HCT116 (cell line): ENCODE measurements at regions not wholly inside any gene's neighbourhood (a gene's known extent, or its start where the extent isn't known, plus 50 kb on each side); places are given as distances from the start of the nearest gene placed in this dataset.

Source experiments
- ATAC-seq: fragments of 200-7000 bp; cut with Tn5 transposase; 2 replicates; pipeline ENCODE4 v1.9.1; 2020; ENCODE audit warnings: mild to moderate bottlenecking, moderate library complexity
- BruUV-seq: library from RNA; stranded (reverse); fragments of 400-500 nt; replicated peaks from 2 replicates; lab custom pipeline; 2021; lab: Mats Ljungman, UMichigan
- CTCF ChIA-PET: fragments of 300-600 bp; sonication (Branson Sonifier 250); formaldehyde crosslinking; loops from one replicate; lab custom pipeline; 2021; ENCODE audit warnings: antibody characterized with exemption; lab: Charles Lee
- POLR2A ChIA-PET: fragments of 300-600, 350-600 bp; sonication (Branson Sonifier 250); formaldehyde crosslinking; loops from one replicate; lab custom pipeline; 2021; ENCODE audit warnings: antibody characterized with exemption; lab: Charles Lee
- RAD21 ChIA-PET, 2 experiments: fragments of 300-600 bp; sonication (Branson Sonifier 250); formaldehyde crosslinking; loops; one replicate each; lab custom pipeline; 2023; ENCODE audit warnings: low total read pairs in 2 of 2; ENCODE audit not compliant: uncharacterized antibody in 2 of 2, unreplicated experiment in 2 of 2, low non-redundant PET in 1 of 2; lab: Charles Lee
- DNase-seq: peaks from one replicate; pipeline ENCODE4 v3.0.0-alpha.2; 2010; ENCODE audit warnings: low read depth, low spot score
- H2AFZ ChIP-seq: fragments of 200-600 bp; shearing (Covaris generic), sonication (generic); 2 replicates; pipeline ENCODE4 v1.6.1; 2017; ENCODE audit warnings: low read depth, mixed run types, mixed read lengths, antibody characterized with exemption, low read length; ENCODE audit not compliant: poor library complexity, severe bottlenecking
- H3K27ac ChIP-seq: 2 replicates; pipeline ENCODE4 v1.5.1; 2012; ENCODE audit warnings: low read depth, low read length
- H3K27me3 ChIP-seq: fragments of 200-600 bp; sonication (generic); 2 replicates; pipeline ENCODE4 v1.6.1; 2016; ENCODE audit warnings: mixed run types, low read length, mixed read lengths; ENCODE audit not compliant: insufficient read depth
- H3K36me3 ChIP-seq, 2 experiments: fragments of 200-500 bp in 1 of 2; fragments of 200-600 bp in 1 of 2; sonication (Bioruptor generic) in 1 of 2; sonication (generic) in 1 of 2; 2 replicates each; pipeline versions ENCODE4 v1.5.1 to v1.6.1; 2014 to 2016; ENCODE audit warnings: low read length in 2 of 2, inconsistent platforms in 1 of 2, mixed read lengths in 1 of 2, mixed run types in 1 of 2; ENCODE audit not compliant: insufficient read depth in 2 of 2, control insufficient read depth in 1 of 2
- H3K4me1 ChIP-seq, 2 experiments: fragments of 200-600 bp in 1 of 2; sonication (generic) in 1 of 2; 2 replicates each; pipeline versions ENCODE4 v1.5.1 to v1.6.1; 2012 to 2017; ENCODE audit warnings: low read length in 2 of 2, inconsistent platforms in 1 of 2, mild to moderate bottlenecking in 1 of 2, mixed read lengths in 1 of 2, mixed run types in 1 of 2, moderate library complexity in 1 of 2; ENCODE audit not compliant: insufficient read depth in 2 of 2, control insufficient read depth in 1 of 2
- H3K4me2 ChIP-seq: fragments of 200-600 bp; sonication (generic); 2 replicates; pipeline ENCODE4 v1.6.1; 2017; ENCODE audit warnings: mixed run types, low read length, mixed read lengths
- H3K4me3 ChIP-seq, 2 experiments: fragments of 200-600 bp in 1 of 2; sonication (generic) in 1 of 2; replicated peaks in 1 of 2; 2 replicates each; pipeline ENCODE4 v1.5.1; 2011 to 2016; ENCODE audit warnings: low read length in 2 of 2, control low read depth in 1 of 2, low read depth in 1 of 2, mild to moderate bottlenecking in 1 of 2, mixed read lengths in 1 of 2, mixed run types in 1 of 2
- H3K79me2 ChIP-seq: fragments of 200-600 bp; sonication (generic); 2 replicates; pipeline ENCODE4 v1.6.1; 2017; ENCODE audit warnings: mild to moderate bottlenecking, mixed run types, low read length, moderate library complexity, mixed read lengths; ENCODE audit not compliant: insufficient read depth
- H3K9ac ChIP-seq: fragments of 200-600 bp; sonication (generic); 2 replicates; pipeline ENCODE4 v1.6.1; 2016; ENCODE audit warnings: low read length, mixed read lengths
- H3K9me2 ChIP-seq: fragments of 200-600 bp; sonication (generic), shearing (Covaris generic); 2 replicates; pipeline ENCODE4 v1.6.1; 2017; ENCODE audit warnings: mixed run types, mild to moderate bottlenecking, moderate library complexity; ENCODE audit not compliant: insufficient read depth
- H3K9me3 ChIP-seq, 2 experiments: fragments of 200-500 bp in 1 of 2; fragments of 200-600 bp in 1 of 2; sonication (Bioruptor generic) in 1 of 2; sonication (generic) in 1 of 2; 2 replicates each; pipeline ENCODE4 v1.6.1; 2014 to 2017; ENCODE audit warnings: low read length in 2 of 2, mixed read lengths in 2 of 2, inconsistent platforms in 1 of 2, low read depth in 1 of 2, mild to moderate bottlenecking in 1 of 2, mixed run types in 1 of 2, moderate library complexity in 1 of 2; ENCODE audit not compliant: control insufficient read depth in 1 of 2, insufficient read depth in 1 of 2
- H4K20me1 ChIP-seq: fragments of 200-600 bp; sonication (generic), shearing (Covaris generic); 2 replicates; pipeline ENCODE4 v1.6.1; 2017; ENCODE audit warnings: mixed run types, mild to moderate bottlenecking, moderate library complexity; ENCODE audit not compliant: insufficient read depth
- intact Hi-C: fragments of 100-400 bp; cut with micrococcal nuclease; formaldehyde crosslinking; loops from 2 replicates; pipeline ENCODE4 v1.10.0; 2022
- TF ChIP-seq, protein P1 (sequence below): IDR thresholded peaks from 2 replicates; pipeline ENCODE4 v1.6.1; 2012
- TF ChIP-seq, protein P2 (sequence below): IDR thresholded peaks from 2 replicates; pipeline ENCODE4 v1.6.1; 2012; ENCODE audit warnings: low read depth

DNA sequence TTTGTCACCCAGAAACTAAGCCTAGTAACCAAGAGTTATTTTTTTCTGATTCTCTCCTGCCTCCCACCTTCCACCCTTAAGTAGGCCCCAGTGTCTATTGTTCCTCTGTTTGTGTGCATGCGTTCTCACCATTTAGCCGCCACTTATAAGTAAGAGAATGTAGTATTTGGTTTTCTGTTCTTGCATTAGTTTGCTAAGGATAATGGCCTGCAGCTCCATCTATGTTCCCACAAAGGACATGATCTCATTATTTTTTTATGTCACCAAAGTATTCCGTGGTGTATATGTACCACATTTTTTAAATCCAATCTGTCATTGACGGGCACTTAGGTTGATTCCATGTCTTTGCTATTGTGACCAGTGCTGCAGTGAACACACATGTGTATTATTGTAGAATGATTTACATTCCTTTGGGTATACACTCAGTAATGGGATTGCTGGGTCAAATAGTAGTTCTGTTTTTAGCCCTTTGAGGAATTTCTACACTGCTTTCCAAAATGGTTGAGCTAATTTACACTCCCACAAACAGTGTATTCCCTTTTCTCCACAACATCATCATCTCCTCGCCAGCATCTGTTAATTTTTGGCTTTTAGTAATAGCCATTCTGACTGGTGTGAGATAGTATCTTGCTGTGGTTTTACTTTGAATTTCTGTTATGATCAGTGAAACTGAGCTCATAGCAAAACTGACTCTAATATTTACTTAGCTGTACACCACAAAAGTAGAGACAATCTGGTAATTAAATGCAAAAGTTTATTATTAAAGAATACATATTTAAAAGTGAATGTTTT lies 660.1 kb upstream of the SLC8A1 start:
- H3K4me3 ChIP-seq, result no peak overlapping the region
- TF ChIP-seq, protein P1, sequence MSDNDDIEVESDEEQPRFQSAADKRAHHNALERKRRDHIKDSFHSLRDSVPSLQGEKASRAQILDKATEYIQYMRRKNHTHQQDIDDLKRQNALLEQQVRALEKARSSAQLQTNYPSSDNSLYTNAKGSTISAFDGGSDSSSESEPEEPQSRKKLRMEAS, result no peak
- TF ChIP-seq, protein P2, sequence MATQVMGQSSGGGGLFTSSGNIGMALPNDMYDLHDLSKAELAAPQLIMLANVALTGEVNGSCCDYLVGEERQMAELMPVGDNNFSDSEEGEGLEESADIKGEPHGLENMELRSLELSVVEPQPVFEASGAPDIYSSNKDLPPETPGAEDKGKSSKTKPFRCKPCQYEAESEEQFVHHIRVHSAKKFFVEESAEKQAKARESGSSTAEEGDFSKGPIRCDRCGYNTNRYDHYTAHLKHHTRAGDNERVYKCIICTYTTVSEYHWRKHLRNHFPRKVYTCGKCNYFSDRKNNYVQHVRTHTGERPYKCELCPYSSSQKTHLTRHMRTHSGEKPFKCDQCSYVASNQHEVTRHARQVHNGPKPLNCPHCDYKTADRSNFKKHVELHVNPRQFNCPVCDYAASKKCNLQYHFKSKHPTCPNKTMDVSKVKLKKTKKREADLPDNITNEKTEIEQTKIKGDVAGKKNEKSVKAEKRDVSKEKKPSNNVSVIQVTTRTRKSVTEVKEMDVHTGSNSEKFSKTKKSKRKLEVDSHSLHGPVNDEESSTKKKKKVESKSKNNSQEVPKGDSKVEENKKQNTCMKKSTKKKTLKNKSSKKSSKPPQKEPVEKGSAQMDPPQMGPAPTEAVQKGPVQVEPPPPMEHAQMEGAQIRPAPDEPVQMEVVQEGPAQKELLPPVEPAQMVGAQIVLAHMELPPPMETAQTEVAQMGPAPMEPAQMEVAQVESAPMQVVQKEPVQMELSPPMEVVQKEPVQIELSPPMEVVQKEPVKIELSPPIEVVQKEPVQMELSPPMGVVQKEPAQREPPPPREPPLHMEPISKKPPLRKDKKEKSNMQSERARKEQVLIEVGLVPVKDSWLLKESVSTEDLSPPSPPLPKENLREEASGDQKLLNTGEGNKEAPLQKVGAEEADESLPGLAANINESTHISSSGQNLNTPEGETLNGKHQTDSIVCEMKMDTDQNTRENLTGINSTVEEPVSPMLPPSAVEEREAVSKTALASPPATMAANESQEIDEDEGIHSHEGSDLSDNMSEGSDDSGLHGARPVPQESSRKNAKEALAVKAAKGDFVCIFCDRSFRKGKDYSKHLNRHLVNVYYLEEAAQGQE, result no peak

More for the DNA sequence above, 660.1 kb upstream of the SLC8A1 start:
- BruUV-seq, result no TSS peak
- H3K4me2 ChIP-seq, result no peak overlapping the region
- H3K27ac ChIP-seq, result no peak overlapping the region
- DNase-seq, result no peak
- no peak for ATAC-seq
- no peak overlapping the region for H3K9ac ChIP-seq
- ChIA-PET RAD21 (no interaction called here), POLR2A (no interaction called here), CTCF (no interaction called here)
- no peaks in the 10 kb centered on the region for H3K4me1 ChIP-seq
- no peaks in the 10 kb centered on the region for H3K9me2 ChIP-seq
- H4K20me1 ChIP-seq, result no peaks in the 10 kb centered on the region
- no peak overlapping the region for H2AFZ ChIP-seq
- no peaks in the 10 kb centered on the region for H3K79me2 ChIP-seq
- no peaks in the 10 kb centered on the region for H3K27me3 ChIP-seq
- intact Hi-C loops, result no loop called here
- H3K9me3 ChIP-seq, result peaks cover 0 to 5% of the 10 kb centered on the region in 2 experiments; a peak in 1 of 4 replicates
- no peaks in the 10 kb centered on the region for H3K36me3 ChIP-seq
